Neural progenitor cell (in vitro differentiated cells): ENCODE measurements at regions not wholly inside any gene's neighbourhood (a gene's known extent, or its start where the extent isn't known, plus 50 kb on each side); places are given as distances from the start of the nearest gene placed in this dataset.

Experiments
- EZH2 ChIP-seq: fragments of 200-600 bp; sonication (generic); IDR thresholded peaks from 2 replicates; pipeline ENCODE4 v1.6.1; 2017; ENCODE audit warnings: antibody characterized with exemption, mild to moderate bottlenecking, moderate library complexity
- EZH2phosphoT487 ChIP-seq: fragments of 200-600 bp; sonication (generic); IDR thresholded peaks from 2 replicates; pipeline ENCODE4 v1.6.1; 2017; ENCODE audit warnings: antibody characterized with exemption
- TF ChIP-seq, protein P1 (sequence below): fragments of 200-600 bp; sonication (generic); IDR thresholded peaks from 2 replicates; pipeline ENCODE4 v1.5.1; 2017; ENCODE audit warnings: antibody characterized with exemption, mild to moderate bottlenecking

DNA sequence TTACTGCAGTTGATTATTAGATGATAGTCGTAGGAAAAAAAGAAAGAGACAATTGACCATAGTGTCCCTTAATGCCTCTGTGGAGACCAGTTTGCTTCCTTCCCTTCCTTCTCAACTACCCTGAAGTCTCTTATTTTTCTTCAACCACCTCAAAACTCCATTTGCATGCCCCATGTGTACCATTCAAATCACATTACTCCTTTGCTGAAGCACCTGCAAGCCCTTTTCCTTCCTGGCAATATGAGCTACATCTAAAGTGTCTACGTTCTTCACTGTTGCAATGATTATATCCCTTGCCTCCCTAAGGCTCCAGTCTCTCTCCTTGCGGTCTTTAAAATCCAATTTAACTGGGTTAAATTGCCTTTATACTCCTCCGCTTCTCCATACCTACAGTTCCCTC lies 867.4 kb upstream of the API5 start:
- no peak for TF ChIP-seq EZH2
- TF ChIP-seq, protein P1, sequence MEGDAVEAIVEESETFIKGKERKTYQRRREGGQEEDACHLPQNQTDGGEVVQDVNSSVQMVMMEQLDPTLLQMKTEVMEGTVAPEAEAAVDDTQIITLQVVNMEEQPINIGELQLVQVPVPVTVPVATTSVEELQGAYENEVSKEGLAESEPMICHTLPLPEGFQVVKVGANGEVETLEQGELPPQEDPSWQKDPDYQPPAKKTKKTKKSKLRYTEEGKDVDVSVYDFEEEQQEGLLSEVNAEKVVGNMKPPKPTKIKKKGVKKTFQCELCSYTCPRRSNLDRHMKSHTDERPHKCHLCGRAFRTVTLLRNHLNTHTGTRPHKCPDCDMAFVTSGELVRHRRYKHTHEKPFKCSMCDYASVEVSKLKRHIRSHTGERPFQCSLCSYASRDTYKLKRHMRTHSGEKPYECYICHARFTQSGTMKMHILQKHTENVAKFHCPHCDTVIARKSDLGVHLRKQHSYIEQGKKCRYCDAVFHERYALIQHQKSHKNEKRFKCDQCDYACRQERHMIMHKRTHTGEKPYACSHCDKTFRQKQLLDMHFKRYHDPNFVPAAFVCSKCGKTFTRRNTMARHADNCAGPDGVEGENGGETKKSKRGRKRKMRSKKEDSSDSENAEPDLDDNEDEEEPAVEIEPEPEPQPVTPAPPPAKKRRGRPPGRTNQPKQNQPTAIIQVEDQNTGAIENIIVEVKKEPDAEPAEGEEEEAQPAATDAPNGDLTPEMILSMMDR = no peak
- TF ChIP-seq EZH2phosphoT487 = no peak
